ENCODE measurements at regions not wholly inside any gene's neighbourhood (a gene's known extent, or its start where the extent isn't known, plus 50 kb on each side); places are given as distances from the start of the nearest gene placed in this dataset.
"Not testable (repeated sequence)": the region's sequence is repeated elsewhere in the genome, so short reads cannot be mapped to it uniquely, and the experiment has no call there.

DNA sequence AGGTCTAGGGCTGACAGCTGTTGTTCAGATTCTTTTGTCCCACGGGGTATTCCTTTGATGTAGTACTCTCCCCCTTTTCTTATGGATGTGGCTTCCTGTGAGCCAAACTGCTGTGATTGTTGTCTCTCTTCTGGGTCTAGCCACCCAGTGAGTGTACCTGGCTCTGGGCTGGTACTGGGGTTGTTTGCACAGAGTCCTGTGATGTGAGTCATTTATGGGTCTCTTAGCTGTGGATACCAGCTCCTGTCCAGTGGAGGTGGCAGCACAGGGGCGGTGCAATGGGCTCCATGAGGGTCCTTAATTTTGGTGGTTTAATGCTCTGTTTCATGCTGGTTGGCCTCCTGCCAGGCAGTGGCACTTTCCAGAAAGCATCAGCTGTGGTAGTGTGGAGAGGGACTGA lies 161.3 kb downstream of the CAVIN4 start:
- peak overlapping the region; percentile 56 for H3K9ac ChIP-seq (ENCODE audit: low read length)
- H3K27ac ChIP-seq (ENCODE audit: low read depth, low read length), result no peak overlapping the region; the same call in 1 of the 2 replicates
- peak overlapping the region; percentile 0; the same call in 1 of the 2 replicates for H3K4me3 ChIP-seq (ENCODE audit: low read depth, low read length)
- H3K27me3 ChIP-seq (ENCODE audit: control insufficient read depth, insufficient read depth, low read length), result no peaks in the 10 kb centered on the region
- H3K9me3 ChIP-seq (ENCODE audit: control insufficient read depth, insufficient read depth, low read depth, low read length), result no peaks in the 10 kb centered on the region
- H3K4me1 ChIP-seq (ENCODE audit: control insufficient read depth, insufficient read depth, low read length), result peaks cover 17% of the 10 kb centered on the region
- no peaks in the 10 kb centered on the region for H3K36me3 ChIP-seq (ENCODE audit: control insufficient read depth, insufficient read depth, low read length)

DNA sequence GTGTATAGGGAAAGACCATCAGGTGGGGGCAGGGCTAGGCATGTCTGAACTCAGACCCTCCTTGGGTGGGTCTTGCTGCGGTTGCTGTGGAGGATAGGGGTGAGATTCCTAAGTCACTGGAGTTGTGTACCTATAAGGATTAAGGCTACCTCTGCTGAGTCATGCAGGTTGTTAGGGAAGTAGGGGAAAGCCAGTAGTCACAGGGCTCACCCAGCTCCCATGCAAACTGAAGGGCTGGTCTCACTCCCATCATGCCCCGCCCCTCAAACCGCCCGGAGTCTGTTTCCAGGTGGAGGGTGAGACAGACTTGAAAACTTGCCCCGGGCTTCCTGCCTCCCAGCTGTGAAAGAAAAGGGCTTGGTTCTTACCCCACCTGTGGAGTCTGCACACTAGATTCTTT lies 161.8 kb downstream of the CAVIN4 start:
- Histone ChIP-seq H3K9me3 (ENCODE audit: control insufficient read depth, insufficient read depth, low read depth, low read length) (no peaks in the 10 kb centered on the region), H3K4me1 (ENCODE audit: control insufficient read depth, insufficient read depth, low read length) (peaks cover 17% of the 10 kb centered on the region), H3K27ac (ENCODE audit: low read depth, low read length) (no peak overlapping the region; the same call in 1 of the 2 replicates), H3K9ac (ENCODE audit: low read length) (peak overlapping the region; percentile 56), H3K36me3 (ENCODE audit: control insufficient read depth, insufficient read depth, low read length) (no peaks in the 10 kb centered on the region), H3K27me3 (ENCODE audit: control insufficient read depth, insufficient read depth, low read length) (no peaks in the 10 kb centered on the region), H3K4me3 (ENCODE audit: low read depth, low read length) (peak overlapping the region; percentile 0; the same call in 1 of the 2 replicates)

DNA sequence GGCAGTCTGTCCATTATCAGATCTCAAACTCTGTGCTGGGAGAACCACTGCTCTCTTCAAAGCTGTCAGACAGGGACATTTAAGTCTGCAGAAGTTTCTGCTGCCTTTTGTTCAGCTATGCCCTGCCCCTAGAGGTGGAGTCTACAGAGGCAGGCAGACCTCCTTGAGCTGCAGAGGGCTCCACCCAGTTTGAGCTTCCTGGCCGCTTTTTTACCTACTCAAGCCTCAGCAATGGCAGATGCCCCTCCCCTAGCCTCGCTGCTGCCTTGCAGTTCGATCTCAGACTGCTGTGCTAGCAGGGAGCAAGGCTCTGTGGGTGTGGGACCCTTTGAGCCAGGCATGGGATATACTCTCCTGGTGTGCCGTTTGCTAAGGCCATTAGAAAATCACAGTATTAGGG lies 171.1 kb downstream of the CAVIN4 start:
- not testable (repeated sequence) for H3K36me3 ChIP-seq (ENCODE audit: control insufficient read depth, insufficient read depth, low read length); H3K4me3 ChIP-seq (ENCODE audit: low read depth, low read length); H3K27ac ChIP-seq (ENCODE audit: low read depth, low read length); H3K27me3 ChIP-seq (ENCODE audit: control insufficient read depth, insufficient read depth, low read length); H3K9ac ChIP-seq (ENCODE audit: low read length); H3K4me1 ChIP-seq (ENCODE audit: control insufficient read depth, insufficient read depth, low read length)
- peaks cover 15% of the 10 kb centered on the region for H3K9me3 ChIP-seq (ENCODE audit: control insufficient read depth, insufficient read depth, low read depth, low read length)

DNA sequence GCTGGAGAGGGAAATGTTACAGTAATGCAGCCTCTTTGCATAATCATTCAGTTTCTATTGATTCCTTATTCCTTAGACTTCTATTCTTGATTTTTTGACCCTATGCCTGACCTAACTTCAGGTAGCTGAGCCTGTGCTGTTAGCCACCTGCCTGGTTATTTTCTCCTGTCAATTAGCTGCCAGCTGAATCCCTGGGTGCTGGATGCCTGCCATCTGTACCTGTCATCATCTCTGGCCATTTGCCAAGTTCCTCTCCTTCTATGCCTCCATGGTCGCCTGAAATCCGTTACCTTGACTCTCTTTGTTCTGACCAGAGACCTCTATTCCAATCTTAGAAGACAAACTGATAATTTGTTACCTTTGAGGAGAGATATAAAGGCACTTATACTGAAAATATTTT lies 178.3 kb downstream of the CAVIN4 start:
- H3K9me3 ChIP-seq (ENCODE audit: control insufficient read depth, insufficient read depth, low read depth, low read length), result peaks cover 16% of the 10 kb centered on the region
- H3K4me1 ChIP-seq (ENCODE audit: control insufficient read depth, insufficient read depth, low read length), result no peaks in the 10 kb centered on the region
- H3K27me3 ChIP-seq (ENCODE audit: control insufficient read depth, insufficient read depth, low read length), result no peaks in the 10 kb centered on the region
- H3K27ac ChIP-seq (ENCODE audit: low read depth, low read length), result no peak overlapping the region
- no peak overlapping the region for H3K4me3 ChIP-seq (ENCODE audit: low read depth, low read length)
- no peak overlapping the region for H3K9ac ChIP-seq (ENCODE audit: low read length)
- no peaks in the 10 kb centered on the region for H3K36me3 ChIP-seq (ENCODE audit: control insufficient read depth, insufficient read depth, low read length)

DNA sequence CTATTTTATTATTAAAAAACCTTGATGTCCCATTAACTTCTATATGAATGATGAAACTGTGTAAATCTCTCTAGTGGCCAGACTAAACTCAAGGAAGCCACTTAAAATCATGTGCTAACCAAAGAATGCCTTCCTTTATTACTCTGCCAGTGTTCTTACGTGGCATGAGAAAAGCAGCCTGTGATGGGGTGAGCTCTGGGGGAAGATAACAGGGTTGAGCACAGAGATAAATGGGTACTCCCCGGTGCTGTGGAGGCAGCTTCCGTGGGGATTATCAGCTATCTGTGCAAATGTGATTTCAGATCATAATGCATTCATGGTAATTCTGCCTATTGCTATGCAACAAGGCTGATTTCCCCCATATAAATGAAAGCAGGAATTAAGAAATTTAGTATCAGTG lies 181.3 kb downstream of the CAVIN4 start:
- H3K9me3 ChIP-seq (ENCODE audit: control insufficient read depth, insufficient read depth, low read depth, low read length), result no peaks in the 10 kb centered on the region
- no peaks in the 10 kb centered on the region for H3K36me3 ChIP-seq (ENCODE audit: control insufficient read depth, insufficient read depth, low read length)
- H3K4me3 ChIP-seq (ENCODE audit: low read depth, low read length), result no peak overlapping the region

DNA sequence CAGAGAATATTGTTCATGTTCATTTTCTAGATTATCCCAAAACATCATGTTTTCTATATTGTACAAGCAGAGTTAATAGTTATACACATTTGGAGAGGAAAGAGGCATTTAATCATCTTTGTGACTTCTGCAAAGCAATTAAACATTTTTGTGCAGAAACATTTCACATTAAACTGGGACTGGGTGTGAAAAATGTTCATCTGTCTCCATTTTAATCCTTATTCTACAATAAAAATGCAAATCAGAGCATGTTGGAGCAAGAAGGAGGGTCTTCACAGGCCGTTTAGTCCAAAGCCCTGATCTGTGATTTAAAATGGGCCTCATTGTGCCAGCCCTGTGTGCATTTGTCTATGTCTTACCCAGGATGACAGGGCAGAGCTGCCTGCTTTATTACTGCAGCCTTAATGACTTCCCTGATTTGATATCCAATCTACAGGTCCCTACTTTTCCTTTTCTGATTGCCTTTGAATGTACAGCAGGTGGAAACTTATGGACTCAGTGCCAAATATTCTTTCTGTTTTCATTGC lies 183.5 kb downstream of the CAVIN4 start:
- no peaks in the 10 kb centered on the region for H3K9me3 ChIP-seq (ENCODE audit: control insufficient read depth, insufficient read depth, low read depth, low read length)
- H3K27ac ChIP-seq (ENCODE audit: low read depth, low read length), result no peak overlapping the region
- H3K4me1 ChIP-seq (ENCODE audit: control insufficient read depth, insufficient read depth, low read length), result no peaks in the 10 kb centered on the region
- H3K27me3 ChIP-seq (ENCODE audit: control insufficient read depth, insufficient read depth, low read length), result no peaks in the 10 kb centered on the region
- no peak overlapping the region for H3K9ac ChIP-seq (ENCODE audit: low read length)
- no peaks in the 10 kb centered on the region for H3K36me3 ChIP-seq (ENCODE audit: control insufficient read depth, insufficient read depth, low read length)
- H3K4me3 ChIP-seq (ENCODE audit: low read depth, low read length), result no peak overlapping the region

More for the DNA sequence above, 181.3 kb downstream of the CAVIN4 start:
- no peak overlapping the region for H3K27ac ChIP-seq (ENCODE audit: low read depth, low read length)
- H3K9ac ChIP-seq (ENCODE audit: low read length), result no peak overlapping the region
- no peaks in the 10 kb centered on the region for H3K27me3 ChIP-seq (ENCODE audit: control insufficient read depth, insufficient read depth, low read length)
- H3K4me1 ChIP-seq (ENCODE audit: control insufficient read depth, insufficient read depth, low read length), result no peaks in the 10 kb centered on the region

DNA sequence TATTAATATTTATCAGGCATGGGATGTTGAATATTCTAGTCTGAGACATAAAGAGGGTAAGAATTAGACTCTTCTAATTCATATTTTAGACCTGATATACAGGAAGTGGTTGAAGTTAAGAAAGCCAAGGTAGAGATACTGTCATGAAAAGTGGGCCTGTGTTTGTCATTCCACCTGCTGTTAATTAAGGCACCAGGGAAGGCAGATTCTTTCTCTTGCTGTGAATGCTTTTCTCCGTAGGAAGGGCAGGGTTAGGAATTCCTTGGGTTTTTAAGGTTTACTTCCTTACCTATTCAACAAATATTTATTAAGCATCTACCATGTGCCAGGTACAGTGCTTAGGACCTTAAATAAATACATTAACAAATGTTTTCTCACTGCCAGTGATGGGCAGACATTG lies 196.4 kb downstream of the CAVIN4 start:
- H3K4me3 ChIP-seq (ENCODE audit: low read depth, low read length), result no peak overlapping the region
- peaks cover 16% of the 10 kb centered on the region for H3K4me1 ChIP-seq (ENCODE audit: control insufficient read depth, insufficient read depth, low read length)
- H3K36me3 ChIP-seq (ENCODE audit: control insufficient read depth, insufficient read depth, low read length), result no peaks in the 10 kb centered on the region
- H3K27ac ChIP-seq (ENCODE audit: low read depth, low read length), result no peak overlapping the region
- no peaks in the 10 kb centered on the region for H3K27me3 ChIP-seq (ENCODE audit: control insufficient read depth, insufficient read depth, low read length)
- no peaks in the 10 kb centered on the region for H3K9me3 ChIP-seq (ENCODE audit: control insufficient read depth, insufficient read depth, low read depth, low read length)
- no peak overlapping the region for H3K9ac ChIP-seq (ENCODE audit: low read length)

DNA sequence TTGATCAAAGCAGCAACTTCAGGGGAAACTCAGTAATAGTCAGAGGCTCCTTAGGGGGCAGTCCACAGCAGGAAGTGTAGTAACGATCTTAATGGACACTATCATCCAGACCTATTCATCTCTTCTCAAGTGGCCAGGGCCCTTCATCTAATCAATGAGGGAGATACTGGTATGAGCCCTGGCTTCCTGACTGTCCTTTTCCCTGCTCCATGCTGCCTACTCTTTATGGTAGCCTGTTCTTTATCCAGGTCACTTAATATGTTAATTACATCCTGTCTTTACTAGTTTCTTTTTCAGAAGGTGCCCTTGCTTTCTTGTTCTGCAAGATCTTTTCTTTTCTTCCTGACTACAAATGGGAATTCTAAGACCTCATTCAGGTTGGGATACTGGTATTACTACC lies 197.1 kb downstream of the CAVIN4 start:
- Histone ChIP-seq H3K4me3 (ENCODE audit: low read depth, low read length) (no peak overlapping the region), H3K27me3 (ENCODE audit: control insufficient read depth, insufficient read depth, low read length) (no peaks in the 10 kb centered on the region), H3K36me3 (ENCODE audit: control insufficient read depth, insufficient read depth, low read length) (no peaks in the 10 kb centered on the region), H3K27ac (ENCODE audit: low read depth, low read length) (no peak overlapping the region), H3K9ac (ENCODE audit: low read length) (no peak overlapping the region), H3K9me3 (ENCODE audit: control insufficient read depth, insufficient read depth, low read depth, low read length) (no peaks in the 10 kb centered on the region), H3K4me1 (ENCODE audit: control insufficient read depth, insufficient read depth, low read length) (peaks cover 16% of the 10 kb centered on the region)

DNA sequence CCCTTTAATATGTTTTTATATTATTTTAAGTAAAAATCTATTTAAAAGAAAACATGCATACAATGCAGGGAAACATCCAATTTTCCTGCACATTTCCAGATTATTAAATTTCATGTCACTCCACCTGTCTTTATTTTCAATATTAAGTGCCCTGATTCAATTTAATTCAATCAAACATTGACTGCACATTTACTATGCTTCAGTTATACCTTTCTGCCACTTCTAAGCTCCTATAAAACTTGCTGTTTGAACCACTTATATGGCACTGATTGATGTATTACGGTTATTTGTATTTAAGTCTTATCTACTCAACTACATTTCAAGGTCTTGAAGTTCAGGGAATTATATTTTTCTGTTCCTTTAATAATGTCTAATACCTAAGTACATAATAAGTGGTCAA lies 198.0 kb downstream of the CAVIN4 start:
- Histone ChIP-seq H3K4me3 (ENCODE audit: low read depth, low read length) (no peak overlapping the region), H3K9ac (ENCODE audit: low read length) (no peak overlapping the region), H3K9me3 (ENCODE audit: control insufficient read depth, insufficient read depth, low read depth, low read length) (no peaks in the 10 kb centered on the region), H3K27ac (ENCODE audit: low read depth, low read length) (no peak overlapping the region), H3K36me3 (ENCODE audit: control insufficient read depth, insufficient read depth, low read length) (no peaks in the 10 kb centered on the region), H3K4me1 (ENCODE audit: control insufficient read depth, insufficient read depth, low read length) (peaks cover 16% of the 10 kb centered on the region), H3K27me3 (ENCODE audit: control insufficient read depth, insufficient read depth, low read length) (no peaks in the 10 kb centered on the region)

DNA sequence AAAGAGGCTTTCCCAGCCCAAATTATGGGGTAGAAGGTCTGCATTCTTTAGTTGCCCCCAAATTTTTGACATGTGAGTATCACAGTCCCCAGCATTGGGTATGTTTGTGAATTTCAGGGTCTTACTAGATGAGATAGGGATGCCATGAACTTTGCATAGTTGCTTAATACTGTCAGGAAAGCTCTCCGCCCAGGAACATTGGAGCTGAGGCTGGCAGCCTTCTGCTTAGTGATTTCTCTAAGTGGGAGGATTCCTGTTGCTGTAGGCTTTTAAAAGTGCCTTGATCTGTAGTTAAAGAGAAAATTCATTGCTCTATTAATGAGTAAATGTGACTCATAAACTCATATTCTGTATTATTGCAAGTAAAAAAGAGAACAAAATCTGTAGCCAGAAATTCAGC lies 206.9 kb downstream of the CAVIN4 start:
- H3K4me1 ChIP-seq (ENCODE audit: control insufficient read depth, insufficient read depth, low read length), result no peaks in the 10 kb centered on the region
- H3K9ac ChIP-seq (ENCODE audit: low read length), result no peak overlapping the region
- H3K36me3 ChIP-seq (ENCODE audit: control insufficient read depth, insufficient read depth, low read length), result no peaks in the 10 kb centered on the region
- no peaks in the 10 kb centered on the region for H3K9me3 ChIP-seq (ENCODE audit: control insufficient read depth, insufficient read depth, low read depth, low read length)
- H3K4me3 ChIP-seq (ENCODE audit: low read depth, low read length), result no peak overlapping the region
- no peaks in the 10 kb centered on the region for H3K27me3 ChIP-seq (ENCODE audit: control insufficient read depth, insufficient read depth, low read length)
- no peak overlapping the region for H3K27ac ChIP-seq (ENCODE audit: low read depth, low read length)

DNA sequence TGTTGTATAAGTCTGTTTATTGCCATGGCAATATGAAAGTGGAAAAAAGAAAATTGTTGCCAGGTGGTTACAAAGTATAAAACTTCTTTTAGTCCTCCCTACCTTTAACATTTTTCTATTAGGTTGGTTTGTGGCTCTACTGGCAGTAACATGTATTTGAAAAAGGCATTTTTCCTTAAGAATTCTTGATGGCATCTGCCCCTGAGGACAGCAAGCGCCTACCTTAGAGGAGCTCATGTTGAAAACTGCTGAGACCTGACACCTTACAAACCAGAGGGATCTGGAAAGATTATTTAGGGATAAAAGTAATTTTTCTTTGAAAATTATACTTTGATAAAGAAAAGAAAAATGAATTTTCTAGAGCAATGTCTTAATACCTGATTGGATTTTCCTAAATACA lies 208.1 kb downstream of the CAVIN4 start:
- Histone ChIP-seq H3K27ac (ENCODE audit: low read depth, low read length) (no peak overlapping the region), H3K9me3 (ENCODE audit: control insufficient read depth, insufficient read depth, low read depth, low read length) (no peaks in the 10 kb centered on the region), H3K4me3 (ENCODE audit: low read depth, low read length) (no peak overlapping the region), H3K4me1 (ENCODE audit: control insufficient read depth, insufficient read depth, low read length) (no peaks in the 10 kb centered on the region), H3K27me3 (ENCODE audit: control insufficient read depth, insufficient read depth, low read length) (no peaks in the 10 kb centered on the region), H3K36me3 (ENCODE audit: control insufficient read depth, insufficient read depth, low read length) (no peaks in the 10 kb centered on the region), H3K9ac (ENCODE audit: low read length) (no peak overlapping the region)

Data from HUES6 (cell line).